AG10803 (cell line): ENCODE measurements at regions not wholly inside any gene's neighbourhood (a gene's known extent, or its start where the extent isn't known, plus 50 kb on each side); places are given as distances from the start of the nearest gene placed in this dataset.
"Not testable (repeated sequence)": the region's sequence is repeated elsewhere in the genome, so short reads cannot be mapped to it uniquely, and the experiment has no call there.

Experiments used
- DNase-seq: peaks from one replicate; pipeline ENCODE4 v3.0.0; 2010; ENCODE audit warnings: low read depth
- H3K4me3 ChIP-seq: 2 replicates; pipeline ENCODE4 v1.5.1; 2011; ENCODE audit warnings: mild to moderate bottlenecking, low read length, control low read depth
- CTCF ChIP-seq: conservative IDR thresholded peaks from 2 replicates; pipeline ENCODE4 v1.5.1; 2011; ENCODE audit warnings: mild to moderate bottlenecking, low read length, control low read depth, inconsistent platforms

GRCh38 chr18:70822117-70822516 is 533.3 kb downstream of the SOCS6 start:
- no peak overlapping the region for H3K4me3 ChIP-seq
- no peak for TF ChIP-seq CTCF
- DNase-seq, result no peak

GRCh38 chr18:70808481-70809056 is 519.7 kb downstream of the SOCS6 start:
- TF ChIP-seq CTCF, result no peak
- no peak overlapping the region for H3K4me3 ChIP-seq
- DNase-seq, result no peak

GRCh38 chr18:70781860-70782453 is 493.1 kb downstream of the SOCS6 start:
- no peak overlapping the region for H3K4me3 ChIP-seq
- peak; percentile 45 for TF ChIP-seq CTCF
- no peak for DNase-seq

DNA sequence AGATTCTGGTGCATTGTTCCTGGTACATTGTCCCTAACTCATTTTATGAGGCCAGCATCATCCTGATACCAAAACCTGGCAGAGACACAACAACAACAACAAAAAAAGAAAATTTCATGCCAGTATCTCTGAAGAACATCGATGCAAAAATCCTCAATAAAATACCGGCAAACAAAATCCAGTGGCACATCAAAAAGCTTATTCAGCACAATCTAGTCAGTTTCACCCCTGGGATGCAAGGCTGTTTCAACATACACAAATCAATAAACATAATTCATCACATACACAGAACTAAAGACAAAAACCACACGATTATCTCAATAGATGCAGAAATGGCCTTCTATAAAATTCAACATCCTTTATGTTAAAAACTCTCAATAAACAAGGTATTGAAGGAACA is 477.4 kb downstream of the SOCS6 start:
- not testable (repeated sequence) for H3K4me3 ChIP-seq, DNase-seq

DNA sequence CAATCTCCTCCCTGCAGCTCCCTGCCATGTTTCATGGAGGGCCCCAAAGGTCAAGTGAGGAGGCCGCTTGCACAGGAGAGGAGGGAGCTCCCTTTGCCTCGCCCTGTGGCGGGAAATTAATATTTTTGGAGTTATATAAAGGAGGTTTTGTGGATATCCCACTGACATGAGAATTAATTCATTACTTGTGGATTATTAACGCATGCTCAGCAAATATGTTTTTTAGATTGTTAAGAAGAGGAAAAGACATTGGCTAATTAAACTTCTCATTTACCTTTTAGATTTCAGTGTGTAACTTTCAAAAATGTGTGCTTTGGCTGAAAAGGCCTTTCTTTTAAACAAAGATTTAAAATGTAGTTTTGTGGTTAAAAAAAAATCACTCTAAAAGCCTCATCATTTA is 474.0 kb downstream of the SOCS6 start:
- no peak overlapping the region for H3K4me3 ChIP-seq
- no peak for DNase-seq
- TF ChIP-seq CTCF, result no peak

DNA sequence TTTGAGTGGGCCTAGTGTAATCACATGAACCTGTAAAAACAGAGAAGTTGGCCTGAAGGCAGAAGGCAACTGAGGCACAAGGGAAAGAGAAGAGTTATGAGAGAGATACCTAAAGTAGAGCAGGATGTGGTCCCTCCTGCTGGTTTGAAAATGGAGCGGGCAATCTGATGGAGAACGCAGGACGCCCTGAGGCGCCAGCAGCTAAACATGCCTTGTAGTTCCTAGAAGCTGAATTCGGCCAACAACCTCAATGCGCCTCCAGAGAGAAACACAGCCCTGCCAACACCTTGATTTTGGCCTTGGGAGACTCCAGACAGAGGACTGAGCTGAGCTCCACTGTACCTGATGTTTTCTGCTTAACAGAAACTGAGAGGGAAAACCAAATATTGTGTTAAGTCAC is 469.9 kb downstream of the SOCS6 start:
- TF ChIP-seq CTCF, result no peak
- no peak for DNase-seq
- H3K4me3 ChIP-seq, result no peak overlapping the region

DNA sequence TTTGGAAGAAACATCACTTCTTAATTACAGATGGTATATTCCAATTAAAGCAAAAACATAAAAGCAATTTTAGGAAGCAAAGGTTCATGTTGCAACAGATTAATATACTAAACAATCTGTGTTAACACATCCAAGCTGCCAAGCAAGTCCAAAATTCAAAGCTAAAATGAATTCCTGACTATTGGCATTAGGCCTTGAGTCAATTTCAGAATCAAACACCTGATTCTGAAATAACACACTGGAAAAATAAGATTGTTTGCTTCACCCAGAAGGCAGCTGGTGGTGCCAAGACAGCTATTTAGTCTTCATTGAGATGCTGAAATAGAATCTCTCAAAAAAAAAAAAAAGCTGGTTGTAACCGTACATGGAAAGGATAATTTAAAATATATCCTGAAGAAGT is 465.6 kb downstream of the SOCS6 start:
- no peak overlapping the region for H3K4me3 ChIP-seq
- no peak for TF ChIP-seq CTCF
- DNase-seq, result no peak
